Gastroesophageal sphincter (tissue), 4 donors: ENCODE measurements at regions not wholly inside any gene's neighbourhood (a gene's known extent, or its start where the extent isn't known, plus 50 kb on each side); places are given as distances from the start of the nearest gene placed in this dataset.
"Not testable (repeated sequence)": the region's sequence is repeated elsewhere in the genome, so short reads cannot be mapped to it uniquely, and the experiment has no call there.

Source experiments
- ATAC-seq: fragments of 150-250 bp; one replicate; pipeline ENCODE4 v1.9.1; 2016; ENCODE audit warnings: mild to moderate bottlenecking, moderate library complexity
- H3K27ac ChIP-seq, 4 donors: fragments of 200-600 bp; sonication (generic) in 3 of 4; 1 replicate in 3 of 4; 2 replicates in 1 of 4; pipeline ENCODE4 v1.5.1; 2016 to 2019
- H3K27me3 ChIP-seq: fragments of 200-600 bp; sonication (generic); one replicate; pipeline ENCODE4 v1.5.1; 2019
- H3K36me3 ChIP-seq, 2 donors: fragments of 200-600 bp; sonication (generic); one replicate each; pipeline ENCODE4 v1.5.1; 2019; ENCODE audit warnings: control low read depth in 1 of 2
- H3K4me1 ChIP-seq, 3 donors: fragments of 200-600 bp; sonication (generic); 1 replicate in 2 of 3; 2 replicates in 1 of 3; pipeline ENCODE4 v1.5.1; 2016 to 2019; ENCODE audit warnings: control low read depth in 2 of 3
- H3K4me3 ChIP-seq, 2 donors: fragments of 200-600 bp; sonication (generic); one replicate each; pipeline ENCODE4 v1.5.1; 2019; ENCODE audit warnings: mild to moderate bottlenecking in 1 of 2, moderate library complexity in 1 of 2
- H3K9me3 ChIP-seq, 3 donors: fragments of 200-600 bp; sonication (generic); one replicate each; pipeline ENCODE4 v1.5.1; 2017 to 2019; ENCODE audit warnings: control low read depth in 2 of 3
- EP300 ChIP-seq: sonication (generic); formaldehyde crosslinking; IDR thresholded peaks from one replicate; pipeline ENCODE4 v1.6.1; 2017; ENCODE audit warnings: antibody characterized with exemption, mild to moderate bottlenecking
- POLR2A ChIP-seq, 2 donors: fragments of 450-650 bp; IDR thresholded peaks; one replicate each; pipeline ENCODE4 v1.6.1; 2017; ENCODE audit warnings: antibody characterized with exemption in 2 of 2, mild to moderate bottlenecking in 2 of 2, moderate library complexity in 1 of 2
- POLR2AphosphoS5 ChIP-seq: sonication (generic); formaldehyde crosslinking; IDR thresholded peaks from one replicate; pipeline ENCODE4 v1.6.1; 2017; ENCODE audit warnings: antibody characterized with exemption
- WGBS, 2 donors: methylation state at CpG; one replicate each; pipeline ENCODE4 v1.1.5; 2018; ENCODE audit warnings: low coverage in 1 of 2; 5-methylcytosine and 5-hydroxymethylcytosine counted together
- TF ChIP-seq, protein P1 (sequence below), 4 experiments: fragments of 200-600 bp in 2 of 4; fragments of 450-650 bp in 2 of 4; sonication (generic) in 1 of 4; IDR thresholded peaks; one replicate each; pipeline ENCODE4 v1.5.1; 2017 to 2019; ENCODE audit warnings: antibody characterized with exemption in 4 of 4, mild to moderate bottlenecking in 2 of 4, moderate library complexity in 2 of 4

DNA sequence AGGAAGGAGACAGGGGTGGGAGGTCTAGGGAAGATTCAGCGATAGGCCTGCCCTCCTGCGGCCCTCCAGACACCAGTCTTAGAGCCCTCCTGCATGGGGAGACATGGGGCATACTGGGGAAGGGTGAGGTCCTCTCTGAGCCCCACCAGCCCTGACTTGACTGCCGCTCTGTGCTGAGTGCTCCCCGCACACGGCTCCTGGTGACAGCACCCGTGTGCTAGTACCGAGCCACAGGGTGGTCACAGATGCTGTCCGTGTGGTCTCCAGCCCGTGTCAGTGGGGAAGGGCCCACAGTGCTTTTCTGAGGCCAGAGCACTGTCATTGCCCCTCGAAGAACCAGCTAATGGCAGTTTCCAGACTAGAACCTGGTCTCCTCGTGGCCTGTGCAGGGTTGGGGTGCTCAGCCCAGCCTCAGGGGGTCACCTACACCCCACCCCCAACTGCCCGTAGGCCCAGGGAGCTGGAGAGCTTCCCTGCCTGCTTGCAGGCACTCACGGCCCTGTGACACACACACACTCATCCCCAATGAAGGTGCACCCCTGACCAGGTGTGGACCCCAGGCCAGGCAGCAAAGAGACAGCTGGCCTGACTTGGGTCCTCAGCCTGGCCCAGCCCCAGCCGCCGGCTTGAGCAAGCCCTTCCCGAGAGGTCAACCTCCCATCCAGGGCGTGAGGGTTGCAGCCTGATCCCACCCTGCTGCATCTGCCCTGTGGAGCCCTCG, 86.0 kb upstream of the RET start:
- H3K9me3 ChIP-seq: no peaks in the 10 kb centered on the region
- no peaks in the 10 kb centered on the region for H3K27me3 ChIP-seq
- no peak overlapping the region for H3K4me3 ChIP-seq
- H3K4me1 ChIP-seq: no peaks in the 10 kb centered on the region
- no peak overlapping the region for H3K27ac ChIP-seq
- TF ChIP-seq POLR2A (IDR thresholded peaks at IDR 0.05) (no peak), POLR2AphosphoS5 (no peak), EP300 (no peak)
- TF ChIP-seq, protein P1, sequence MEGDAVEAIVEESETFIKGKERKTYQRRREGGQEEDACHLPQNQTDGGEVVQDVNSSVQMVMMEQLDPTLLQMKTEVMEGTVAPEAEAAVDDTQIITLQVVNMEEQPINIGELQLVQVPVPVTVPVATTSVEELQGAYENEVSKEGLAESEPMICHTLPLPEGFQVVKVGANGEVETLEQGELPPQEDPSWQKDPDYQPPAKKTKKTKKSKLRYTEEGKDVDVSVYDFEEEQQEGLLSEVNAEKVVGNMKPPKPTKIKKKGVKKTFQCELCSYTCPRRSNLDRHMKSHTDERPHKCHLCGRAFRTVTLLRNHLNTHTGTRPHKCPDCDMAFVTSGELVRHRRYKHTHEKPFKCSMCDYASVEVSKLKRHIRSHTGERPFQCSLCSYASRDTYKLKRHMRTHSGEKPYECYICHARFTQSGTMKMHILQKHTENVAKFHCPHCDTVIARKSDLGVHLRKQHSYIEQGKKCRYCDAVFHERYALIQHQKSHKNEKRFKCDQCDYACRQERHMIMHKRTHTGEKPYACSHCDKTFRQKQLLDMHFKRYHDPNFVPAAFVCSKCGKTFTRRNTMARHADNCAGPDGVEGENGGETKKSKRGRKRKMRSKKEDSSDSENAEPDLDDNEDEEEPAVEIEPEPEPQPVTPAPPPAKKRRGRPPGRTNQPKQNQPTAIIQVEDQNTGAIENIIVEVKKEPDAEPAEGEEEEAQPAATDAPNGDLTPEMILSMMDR (IDR thresholded peaks at IDR 0.05): no peak
- no peaks in the 10 kb centered on the region for H3K36me3 ChIP-seq
- ATAC-seq: no peak
- WGBS, 2 donors: 76 to 92% methylated on average over 2 to 5 of the region's 18 CpGs

DNA sequence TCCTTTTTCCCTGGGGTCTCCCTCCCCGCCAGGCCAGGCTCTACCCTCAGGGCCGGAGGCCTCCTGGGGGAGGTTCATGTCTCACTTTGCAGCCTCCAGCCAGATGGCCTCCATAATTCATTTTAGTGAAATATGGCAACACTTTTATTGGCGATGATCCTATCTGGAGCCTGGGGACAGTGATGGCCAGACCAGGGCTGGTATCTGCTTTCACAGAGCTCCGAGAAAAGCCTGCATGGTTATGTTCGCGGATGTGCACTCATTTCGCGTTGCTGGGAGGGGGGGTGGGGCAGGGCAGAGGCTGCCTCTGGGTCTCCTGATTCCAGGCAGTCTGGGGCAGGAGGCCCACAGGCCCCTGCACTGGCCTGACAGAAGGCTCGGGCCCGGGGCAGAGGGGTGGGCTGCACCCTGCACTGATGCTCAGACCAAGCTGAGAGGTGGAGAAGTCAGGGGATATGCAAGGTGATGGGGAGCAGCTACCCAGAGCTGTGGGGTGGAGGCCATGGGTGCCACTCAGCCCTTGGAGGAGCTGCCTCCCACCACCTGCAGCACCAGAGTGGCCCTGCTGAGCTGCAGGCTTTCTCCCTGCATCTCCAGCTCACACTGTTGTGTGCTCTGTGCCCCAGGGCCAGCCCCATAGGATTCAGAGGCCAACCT, 85.3 kb upstream of the RET start:
- TF ChIP-seq POLR2AphosphoS5 (no peak), POLR2A (IDR thresholded peaks at IDR 0.05) (no peak), EP300 (no peak)
- TF ChIP-seq, protein P1 (IDR thresholded peaks at IDR 0.05): no peak
- 83 to 100% methylated on average over 2 of the region's 10 CpGs for WGBS, 2 donors
- H3K9me3 ChIP-seq: no peaks in the 10 kb centered on the region
- no peak overlapping the region for H3K4me3 ChIP-seq
- H3K27me3 ChIP-seq: no peaks in the 10 kb centered on the region
- H3K4me1 ChIP-seq: no peaks in the 10 kb centered on the region
- no peak for ATAC-seq
- H3K27ac ChIP-seq: no peak overlapping the region
- no peaks in the 10 kb centered on the region for H3K36me3 ChIP-seq

DNA sequence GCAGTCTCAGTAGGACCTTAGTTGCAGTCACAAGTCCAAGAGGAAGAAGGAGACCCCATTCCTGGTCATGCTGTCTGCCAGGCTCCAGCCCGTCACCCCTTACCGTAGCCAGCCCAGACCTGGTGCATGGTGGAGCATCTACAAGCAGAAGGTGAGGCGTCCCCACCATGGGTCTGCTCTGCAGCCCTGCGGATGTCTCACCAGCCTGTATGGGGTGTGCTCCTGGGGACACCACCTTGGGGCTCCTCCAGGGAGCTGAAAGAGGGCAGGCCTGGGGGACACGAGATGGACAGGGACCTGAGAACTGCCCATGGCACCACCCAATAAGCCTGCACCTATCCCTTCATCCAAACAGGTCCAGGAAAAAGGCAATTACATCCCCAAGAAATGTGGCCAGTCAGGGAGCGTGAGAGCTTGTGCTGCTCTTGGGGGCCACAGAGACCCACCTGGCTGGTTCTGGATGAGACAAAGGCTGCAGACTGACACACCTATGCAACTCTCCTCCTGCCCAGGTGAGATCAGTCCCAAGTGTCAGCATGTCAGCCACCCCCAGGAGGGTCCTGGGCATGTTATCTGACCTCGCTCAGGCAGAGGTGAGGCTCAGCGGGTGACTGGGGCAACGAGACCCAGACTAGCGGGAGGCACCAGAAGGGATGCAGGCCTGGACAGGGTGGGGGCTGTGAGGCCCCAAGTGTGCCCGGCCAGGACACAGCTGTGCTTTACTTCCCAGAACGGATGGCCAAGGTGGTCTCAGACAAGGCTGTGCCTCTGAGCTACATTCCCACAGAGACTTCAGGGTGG, 84.5 kb upstream of the RET start:
- Histone ChIP-seq H3K4me1 (no peaks in the 10 kb centered on the region), H3K9me3 (no peaks in the 10 kb centered on the region), H3K4me3 (no peak overlapping the region), H3K36me3 (no peaks in the 10 kb centered on the region), H3K27me3 (no peaks in the 10 kb centered on the region), H3K27ac (no peak overlapping the region)
- WGBS, 2 donors: no CpG with 5 or more reads among the region's 12 CpGs
- TF ChIP-seq, protein P1 (IDR thresholded peaks at IDR 0.05): no peak
- no peak for TF ChIP-seq POLR2A (IDR thresholded peaks at IDR 0.05)
- no peak for TF ChIP-seq EP300
- TF ChIP-seq POLR2AphosphoS5: no peak
- no peak for ATAC-seq

DNA sequence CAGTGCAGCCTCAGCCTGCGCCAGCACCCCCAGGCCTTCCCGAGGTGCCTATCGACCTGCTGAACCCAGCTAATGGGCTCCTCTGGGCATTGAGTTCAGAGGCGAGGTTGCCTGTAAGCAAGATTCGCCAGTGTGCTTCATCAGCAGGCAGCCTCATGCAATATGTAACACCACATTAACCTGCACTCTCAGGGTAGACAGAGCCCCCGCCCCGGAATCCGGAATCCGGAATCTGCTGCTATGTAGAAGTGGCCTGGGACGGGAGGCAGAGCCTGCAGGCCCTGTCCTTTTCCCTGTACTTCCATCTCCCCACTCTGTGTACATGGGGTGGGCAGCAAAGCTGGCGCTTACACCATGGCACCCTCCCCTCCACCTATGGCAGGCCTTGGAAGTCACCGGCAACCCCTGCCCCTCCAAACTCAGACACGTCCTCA, 83.9 kb upstream of the RET start:
- no peaks in the 10 kb centered on the region for H3K9me3 ChIP-seq
- 90 to 100% methylated on average over 1 to 2 of the region's 13 CpGs for WGBS, 2 donors
- H3K36me3 ChIP-seq: no peaks in the 10 kb centered on the region
- H3K27ac ChIP-seq: no peak overlapping the region
- TF ChIP-seq, protein P1 (IDR thresholded peaks at IDR 0.05): no peak
- TF ChIP-seq EP300: no peak
- TF ChIP-seq POLR2A (IDR thresholded peaks at IDR 0.05): no peak
- TF ChIP-seq POLR2AphosphoS5: no peak
- no peaks in the 10 kb centered on the region for H3K27me3 ChIP-seq
- H3K4me3 ChIP-seq: no peak overlapping the region
- ATAC-seq: no peak
- no peaks in the 10 kb centered on the region for H3K4me1 ChIP-seq

DNA sequence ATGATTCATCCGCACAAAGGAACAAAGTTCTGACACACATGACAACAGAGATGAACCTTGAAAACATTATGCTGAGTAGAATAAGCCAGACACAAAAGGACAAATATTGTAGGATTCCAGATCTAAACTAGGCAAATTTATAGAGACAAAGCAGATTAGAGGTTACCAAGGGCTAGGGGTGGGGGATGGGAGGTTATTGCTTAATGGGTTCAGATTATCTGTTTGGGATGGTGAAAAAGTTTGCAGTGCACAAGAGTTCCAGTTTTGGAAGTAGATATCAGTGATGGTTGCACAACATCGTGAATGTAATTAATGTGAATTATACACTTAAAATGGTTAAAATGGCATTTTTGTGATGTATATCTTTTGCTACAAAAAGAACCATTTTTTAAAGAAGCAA, 82.0 kb upstream of the RET start:
- H3K4me3 ChIP-seq, H3K9me3 ChIP-seq, H3K36me3 ChIP-seq, ATAC-seq, H3K27ac ChIP-seq, H3K27me3 ChIP-seq, H3K4me1 ChIP-seq: not testable (repeated sequence)
- 100% methylated on average over 1 of the region's 2 CpGs for WGBS, 2 donors
